Suppressor macrophage treated with lipopolysaccharide for 1 hour (primary cell): ENCODE measurements at regions not wholly inside any gene's neighbourhood (a gene's known extent, or its start where the extent isn't known, plus 50 kb on each side); places are given as distances from the start of the nearest gene placed in this dataset.

Experiments used
- DNase-seq, 3 donors: peaks; one replicate each; pipeline ENCODE4 v3.0.0-alpha.2; 2020 to 2022

GRCh38 chr2:20110383-20110782 is 59.0 kb upstream of the LAPTM4A start:
- no peak for DNase-seq

GRCh38 chr2:20108655-20109396 is 57.4 kb upstream of the LAPTM4A start:
- peak; percentile 60 to 62 (median 60) for DNase-seq

GRCh38 chr2:20107776-20108175 is 56.3 kb upstream of the LAPTM4A start:
- no peak for DNase-seq

GRCh38 chr2:20107352-20107751 is 55.9 kb upstream of the LAPTM4A start:
- DNase-seq: no peak

GRCh38 chr2:20106746-20107145 is 55.3 kb upstream of the LAPTM4A start:
- peak; percentile 23 to 57 (median 27) for DNase-seq

GRCh38 chr2:20104900-20105545 is 53.6 kb upstream of the LAPTM4A start:
- no peak for DNase-seq

- peak; percentile 33 to 45 (median 43) for DNase-seq
Observed at GRCh38 chr2:20103530-20103929, 52.1 kb upstream of the LAPTM4A start.
